ENCODE measurements at regions not wholly inside any gene's neighbourhood (a gene's known extent, or its start where the extent isn't known, plus 50 kb on each side); places are given as distances from the start of the nearest gene placed in this dataset.

DNA sequence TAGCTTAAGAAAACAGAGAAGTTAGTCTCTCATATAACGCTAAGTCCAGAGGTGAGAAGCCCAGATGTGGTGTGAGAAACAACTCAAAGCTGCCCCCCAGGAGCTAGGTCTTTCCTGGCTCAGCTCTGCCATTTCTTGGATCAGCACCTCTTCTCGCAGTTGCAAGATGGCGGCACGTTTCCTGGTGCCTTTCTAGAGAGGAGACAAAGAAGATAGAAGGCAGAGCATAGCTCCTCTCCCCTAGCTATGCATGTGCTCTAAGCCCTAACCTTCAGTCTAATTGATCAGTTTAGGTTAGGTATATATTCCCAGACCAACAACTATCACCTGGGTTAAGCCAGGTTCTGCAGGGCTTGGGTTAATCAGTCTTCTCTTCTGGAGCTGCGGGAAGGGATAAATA, 119.5 kb upstream of the RAB12 start:
- no peak overlapping the region for H4K91ac ChIP-seq (ENCODE audit: low read depth, low read length)
- H2AK5ac ChIP-seq (ENCODE audit: low read length), result no peak overlapping the region
- no peaks in the 10 kb centered on the region for H3K79me2 ChIP-seq (ENCODE audit: control insufficient read depth, insufficient read depth, low read length, poor library complexity)
- no peaks in the 10 kb centered on the region for H3K27me3 ChIP-seq (ENCODE audit: insufficient read depth, low read length)
- no peak overlapping the region for H4K12ac ChIP-seq (ENCODE audit: low read depth, low read length)
- DNase-seq, result no peak
- no peak overlapping the region for H3K18ac ChIP-seq (ENCODE audit: low read length)
- H3K9ac ChIP-seq (ENCODE audit: low read length), result no peak overlapping the region
- no peak overlapping the region for H3K4ac ChIP-seq (ENCODE audit: low read depth, low read length)
- no peak overlapping the region for H3K27ac ChIP-seq (ENCODE audit: low read depth, low read length)
- H3K23ac ChIP-seq (ENCODE audit: low read length), result no peak overlapping the region
- no peaks in the 10 kb centered on the region for H3K36me3 ChIP-seq (ENCODE audit: control insufficient read depth in 1 of 2, insufficient read depth in 2 of 2, low read length in 2 of 2)
- peaks cover 4% of the 10 kb centered on the region for H3K9me3 ChIP-seq (ENCODE audit: insufficient read depth, low read depth, low read length)
- H2BK120ac ChIP-seq (ENCODE audit: insufficient read depth, low read length, poor library complexity), result no peak overlapping the region
- peak overlapping the region; percentile 44 for H3K4me3 ChIP-seq (ENCODE audit: low read depth, low read length)
- H2AFZ ChIP-seq (ENCODE audit: insufficient read depth, low read length, poor library complexity), result no peak overlapping the region
- H3K79me1 ChIP-seq (ENCODE audit: low read length), result no peaks in the 10 kb centered on the region
- WGBS (ENCODE audit: extremely low coverage, insufficient coverage, insufficient read length), result no CpG with 5 or more reads among the region's 5 CpGs
- H3K4me1 ChIP-seq (ENCODE audit: control insufficient read depth in 1 of 2, insufficient read depth in 2 of 2, low read length in 2 of 2), result no peaks in the 10 kb centered on the region
- H3K14ac ChIP-seq (ENCODE audit: low read length), result no peak overlapping the region
- H2BK5ac ChIP-seq (ENCODE audit: low read depth, low read length, poor library complexity), result no peak overlapping the region
- no peak overlapping the region for H2BK12ac ChIP-seq (ENCODE audit: low read length)
- no peak overlapping the region for H3K4me2 ChIP-seq (ENCODE audit: low read length)
- H4K8ac ChIP-seq (ENCODE audit: low read depth, low read length), result no peak overlapping the region

DNA sequence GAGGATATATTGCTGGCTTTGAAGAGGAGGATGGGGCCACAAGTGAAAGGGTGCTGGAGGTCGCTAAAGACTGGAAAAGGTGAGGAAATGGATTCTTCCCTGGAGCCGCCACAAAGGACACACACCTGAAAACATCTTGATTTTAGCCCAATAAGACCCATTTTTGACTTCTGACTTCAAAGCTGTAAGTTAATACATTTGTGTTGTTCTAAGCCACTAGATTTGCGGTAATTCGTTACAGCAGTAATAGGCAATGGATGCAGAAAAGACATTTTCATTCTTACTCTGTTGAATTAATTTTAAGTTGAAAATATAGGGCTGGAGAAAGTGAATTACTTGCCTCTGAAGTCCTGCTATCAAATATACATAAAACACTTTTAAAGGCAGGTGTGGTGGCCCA, 117.7 kb upstream of the RAB12 start:
- no peak overlapping the region for H4K12ac ChIP-seq (ENCODE audit: low read depth, low read length)
- H3K79me2 ChIP-seq (ENCODE audit: control insufficient read depth, insufficient read depth, low read length, poor library complexity), result no peaks in the 10 kb centered on the region
- H4K8ac ChIP-seq (ENCODE audit: low read depth, low read length), result no peak overlapping the region
- no peak overlapping the region for H2BK5ac ChIP-seq (ENCODE audit: low read depth, low read length, poor library complexity)
- H3K79me1 ChIP-seq (ENCODE audit: low read length), result no peaks in the 10 kb centered on the region
- WGBS (ENCODE audit: extremely low coverage, insufficient coverage, insufficient read length), result no CpG with 5 or more reads among the region's 4 CpGs
- H3K4ac ChIP-seq (ENCODE audit: low read depth, low read length), result no peak overlapping the region
- H3K14ac ChIP-seq (ENCODE audit: low read length), result no peak overlapping the region
- H3K23ac ChIP-seq (ENCODE audit: low read length), result no peak overlapping the region
- peaks cover 5% of the 10 kb centered on the region for H3K9me3 ChIP-seq (ENCODE audit: insufficient read depth, low read depth, low read length)
- H3K4me1 ChIP-seq (ENCODE audit: control insufficient read depth in 1 of 2, insufficient read depth in 2 of 2, low read length in 2 of 2), result no peaks in the 10 kb centered on the region
- H4K91ac ChIP-seq (ENCODE audit: low read depth, low read length), result no peak overlapping the region
- no peak overlapping the region for H3K9ac ChIP-seq (ENCODE audit: low read length)
- no peaks in the 10 kb centered on the region for H3K36me3 ChIP-seq (ENCODE audit: control insufficient read depth in 1 of 2, insufficient read depth in 2 of 2, low read length in 2 of 2)
- H2AFZ ChIP-seq (ENCODE audit: insufficient read depth, low read length, poor library complexity), result no peak overlapping the region
- H3K27ac ChIP-seq (ENCODE audit: low read depth, low read length), result no peak overlapping the region
- no peak overlapping the region for H3K4me2 ChIP-seq (ENCODE audit: low read length)
- no peak overlapping the region for H3K4me3 ChIP-seq (ENCODE audit: low read depth, low read length)
- H2AK5ac ChIP-seq (ENCODE audit: low read length), result no peak overlapping the region
- no peak overlapping the region for H3K18ac ChIP-seq (ENCODE audit: low read length)
- no peak overlapping the region for H2BK12ac ChIP-seq (ENCODE audit: low read length)
- no peaks in the 10 kb centered on the region for H3K27me3 ChIP-seq (ENCODE audit: insufficient read depth, low read length)
- no peak for DNase-seq
- H2BK120ac ChIP-seq (ENCODE audit: insufficient read depth, low read length, poor library complexity), result no peak overlapping the region

DNA sequence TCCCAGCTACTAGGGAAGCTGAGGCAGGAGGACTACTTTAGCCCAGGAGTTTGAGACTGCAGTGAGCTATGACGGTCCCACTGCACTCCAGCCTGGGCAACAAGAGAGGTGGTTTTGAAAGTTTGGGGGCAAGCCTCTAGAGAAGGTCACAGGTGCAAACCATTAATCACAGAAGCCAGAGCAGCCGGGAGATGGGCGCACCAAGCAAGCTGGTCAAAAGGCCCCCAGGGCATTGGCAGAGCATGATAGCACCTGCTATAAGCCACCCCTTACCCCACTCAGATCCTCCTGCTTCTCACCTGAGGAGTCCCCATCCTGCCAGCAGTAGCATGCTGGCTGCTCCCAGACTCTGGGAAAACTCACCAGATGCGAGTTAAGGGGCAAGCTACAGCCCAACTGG, 116.1 kb upstream of the RAB12 start:
- WGBS (ENCODE audit: extremely low coverage, insufficient coverage, insufficient read length), result no CpG with 5 or more reads among the region's 4 CpGs

DNA sequence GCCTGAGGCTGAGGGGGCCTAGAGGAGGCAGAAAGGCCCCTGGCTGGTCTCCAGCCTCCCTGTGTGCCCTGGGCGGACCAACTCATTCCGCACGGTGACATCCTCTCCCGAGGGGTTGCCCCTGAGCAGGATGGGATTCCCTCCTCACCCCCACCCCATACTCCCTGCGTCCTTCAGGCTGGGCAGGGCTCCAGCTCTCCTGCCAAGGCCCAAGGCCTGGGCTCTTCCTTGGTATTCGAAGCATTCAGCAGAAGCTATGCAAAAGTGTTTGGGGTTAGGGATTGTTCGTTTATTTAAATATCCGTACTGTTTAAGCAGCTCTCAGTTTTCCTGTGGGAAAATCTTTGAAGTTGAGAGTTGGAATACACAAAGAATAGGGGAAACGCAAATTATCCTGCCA, 113.1 kb upstream of the RAB12 start:
- H4K91ac ChIP-seq (ENCODE audit: low read depth, low read length), result no peak overlapping the region
- H2BK120ac ChIP-seq (ENCODE audit: insufficient read depth, low read length, poor library complexity), result no peak overlapping the region
- H3K14ac ChIP-seq (ENCODE audit: low read length), result no peak overlapping the region
- no peak overlapping the region for H3K18ac ChIP-seq (ENCODE audit: low read length)
- H3K27ac ChIP-seq (ENCODE audit: low read depth, low read length), result no peak overlapping the region
- H3K4me1 ChIP-seq (ENCODE audit: control insufficient read depth in 1 of 2, insufficient read depth in 2 of 2, low read length in 2 of 2), result no peaks in the 10 kb centered on the region
- H3K36me3 ChIP-seq (ENCODE audit: control insufficient read depth in 1 of 2, insufficient read depth in 2 of 2, low read length in 2 of 2), result no peaks in the 10 kb centered on the region
- no peaks in the 10 kb centered on the region for H3K27me3 ChIP-seq (ENCODE audit: insufficient read depth, low read length)
- no peak overlapping the region for H2AK5ac ChIP-seq (ENCODE audit: low read length)
- no CpG with 5 or more reads among the region's 9 CpGs for WGBS (ENCODE audit: extremely low coverage, insufficient coverage, insufficient read length)
- no peak overlapping the region for H3K4me3 ChIP-seq (ENCODE audit: low read depth, low read length)
- H3K79me1 ChIP-seq (ENCODE audit: low read length), result no peaks in the 10 kb centered on the region
- no peak overlapping the region for H4K12ac ChIP-seq (ENCODE audit: low read depth, low read length)
- H2BK5ac ChIP-seq (ENCODE audit: low read depth, low read length, poor library complexity), result no peak overlapping the region
- H2BK12ac ChIP-seq (ENCODE audit: low read length), result no peak overlapping the region
- H2AFZ ChIP-seq (ENCODE audit: insufficient read depth, low read length, poor library complexity), result no peak overlapping the region
- peaks cover 2% of the 10 kb centered on the region for H3K9me3 ChIP-seq (ENCODE audit: insufficient read depth, low read depth, low read length)
- H3K79me2 ChIP-seq (ENCODE audit: control insufficient read depth, insufficient read depth, low read length, poor library complexity), result no peaks in the 10 kb centered on the region
- H3K4ac ChIP-seq (ENCODE audit: low read depth, low read length), result no peak overlapping the region
- DNase-seq, result no peak
- no peak overlapping the region for H3K4me2 ChIP-seq (ENCODE audit: low read length)
- H3K23ac ChIP-seq (ENCODE audit: low read length), result no peak overlapping the region
- H4K8ac ChIP-seq (ENCODE audit: low read depth, low read length), result no peak overlapping the region
- no peak overlapping the region for H3K9ac ChIP-seq (ENCODE audit: low read length)

More for the DNA sequence above, 116.1 kb upstream of the RAB12 start:
- Histone ChIP-seq H3K9me3 (ENCODE audit: insufficient read depth, low read depth, low read length) (peaks cover 5% of the 10 kb centered on the region), H3K27me3 (ENCODE audit: insufficient read depth, low read length) (no peaks in the 10 kb centered on the region), H3K4me2 (ENCODE audit: low read length) (no peak overlapping the region), H4K91ac (ENCODE audit: low read depth, low read length) (no peak overlapping the region), H3K14ac (ENCODE audit: low read length) (no peak overlapping the region), H3K4me1 (ENCODE audit: control insufficient read depth in 1 of 2, insufficient read depth in 2 of 2, low read length in 2 of 2) (no peaks in the 10 kb centered on the region), H3K4ac (ENCODE audit: low read depth, low read length) (no peak overlapping the region), H4K8ac (ENCODE audit: low read depth, low read length) (no peak overlapping the region), H3K79me2 (ENCODE audit: control insufficient read depth, insufficient read depth, low read length, poor library complexity) (no peaks in the 10 kb centered on the region), H3K4me3 (ENCODE audit: low read depth, low read length) (no peak overlapping the region), H3K18ac (ENCODE audit: low read length) (no peak overlapping the region), H2BK120ac (ENCODE audit: insufficient read depth, low read length, poor library complexity) (no peak overlapping the region), H3K9ac (ENCODE audit: low read length) (no peak overlapping the region), H2AK5ac (ENCODE audit: low read length) (no peak overlapping the region), H3K79me1 (ENCODE audit: low read length) (no peaks in the 10 kb centered on the region), H2AFZ (ENCODE audit: insufficient read depth, low read length, poor library complexity) (no peak overlapping the region), H3K27ac (ENCODE audit: low read depth, low read length) (no peak overlapping the region), H3K23ac (ENCODE audit: low read length) (no peak overlapping the region), H3K36me3 (ENCODE audit: control insufficient read depth in 1 of 2, insufficient read depth in 2 of 2, low read length in 2 of 2) (no peaks in the 10 kb centered on the region), H2BK5ac (ENCODE audit: low read depth, low read length, poor library complexity) (no peak overlapping the region), H4K12ac (ENCODE audit: low read depth, low read length) (no peak overlapping the region), H2BK12ac (ENCODE audit: low read length) (no peak overlapping the region)
- DNase-seq, result no peak

All from trophoblast cell (in vitro differentiated cells and primary cell).